ENCODE measurements at regions not wholly inside any gene's neighbourhood (a gene's known extent, or its start where the extent isn't known, plus 50 kb on each side); places are given as distances from the start of the nearest gene placed in this dataset.
"Not testable (repeated sequence)": the region's sequence is repeated elsewhere in the genome, so short reads cannot be mapped to it uniquely, and the experiment has no call there.

DNA sequence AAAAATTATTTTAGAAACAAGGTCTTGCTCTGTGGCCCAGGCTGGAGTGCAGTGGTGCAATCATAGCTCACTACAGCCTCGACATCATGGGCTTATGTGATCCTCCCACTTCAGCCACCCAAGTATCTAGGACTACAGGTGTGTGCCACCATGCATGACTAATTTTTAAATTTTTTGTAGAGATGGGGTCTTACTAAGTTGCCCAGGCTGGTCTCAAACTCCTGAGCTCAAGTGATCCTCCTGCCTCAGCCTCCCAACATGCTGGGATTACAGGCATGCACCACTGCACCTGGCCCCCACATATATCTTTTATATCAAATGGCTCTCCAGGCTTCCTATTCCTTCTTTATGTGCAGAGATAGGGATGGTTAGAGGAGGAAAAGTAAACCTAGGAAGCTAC lies 91.2 kb upstream of the SVIL start:
- not testable (repeated sequence) for DNase-seq (ENCODE audit: low read depth in 2 of 2)

DNA sequence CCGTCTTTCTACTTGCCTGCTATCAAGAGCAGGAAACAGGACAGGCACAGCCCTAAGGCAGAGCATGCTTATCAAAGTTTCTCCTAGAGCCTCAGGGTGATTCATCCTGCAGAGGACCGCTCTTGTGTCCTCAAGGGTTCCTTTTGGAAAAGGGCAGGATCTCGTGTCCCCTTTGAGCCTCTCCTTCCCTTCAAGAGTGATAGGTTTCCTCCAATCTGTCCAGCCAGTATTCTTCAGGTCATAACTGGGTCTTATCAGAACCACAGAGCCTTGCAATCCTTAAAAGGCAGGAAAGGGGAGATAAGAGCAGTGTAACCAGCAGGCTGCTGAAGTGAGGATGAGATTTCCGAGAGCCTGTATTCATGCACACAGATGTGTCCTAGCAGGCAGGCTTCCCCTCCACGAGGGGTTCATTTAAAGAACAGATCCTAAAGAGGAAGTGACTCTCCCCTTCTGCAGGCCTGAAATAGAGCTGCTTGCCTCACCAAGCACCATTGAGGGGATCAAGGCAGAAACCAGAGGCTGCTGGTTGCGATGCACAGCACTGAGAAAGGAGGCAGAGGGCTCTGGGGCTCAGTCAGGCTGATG lies 90.5 kb upstream of the SVIL start:
- DNase-seq (ENCODE audit: low read depth in 2 of 2): no peak

DNA sequence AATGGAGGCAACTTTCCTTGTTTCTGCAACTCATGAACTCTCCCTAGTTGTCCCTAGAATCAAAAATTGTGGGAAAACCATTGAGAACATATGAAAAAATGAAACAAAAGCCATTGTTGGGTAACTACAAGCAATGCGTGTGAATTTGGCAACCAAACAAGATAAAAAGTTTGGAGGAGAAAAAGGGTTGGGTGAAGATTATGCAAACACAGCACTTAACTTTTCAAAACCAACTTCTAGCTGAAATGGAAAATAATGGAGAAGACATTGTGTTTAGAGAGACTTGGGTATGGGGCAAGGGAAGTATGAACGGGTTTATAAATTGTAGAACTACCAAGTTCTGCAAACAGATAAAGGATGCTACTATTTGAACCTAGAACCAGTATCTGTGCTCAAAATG lies 89.0 kb upstream of the SVIL start:
- DNase-seq (ENCODE audit: low read depth in 2 of 2): no peak

DNA sequence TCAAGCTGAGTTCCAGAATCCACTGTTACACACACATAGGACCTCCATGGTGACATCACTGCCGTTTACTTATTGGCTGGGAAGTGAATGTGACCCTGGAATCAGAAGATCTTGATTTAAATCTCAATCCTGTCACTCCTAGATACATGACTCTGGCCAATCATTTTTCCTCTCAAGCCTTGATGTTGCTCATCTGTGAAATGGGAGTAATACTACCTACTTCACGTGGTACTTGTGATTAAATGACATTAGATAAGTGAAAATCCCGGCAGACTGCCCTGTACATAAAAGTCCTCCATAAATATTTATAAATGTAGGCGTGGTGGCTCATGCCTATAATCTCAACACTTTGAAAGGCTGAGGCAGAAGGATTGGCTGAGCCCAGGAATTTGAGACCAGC lies 88.0 kb upstream of the SVIL start:
- no peak for DNase-seq (ENCODE audit: low read depth in 2 of 2)

DNA sequence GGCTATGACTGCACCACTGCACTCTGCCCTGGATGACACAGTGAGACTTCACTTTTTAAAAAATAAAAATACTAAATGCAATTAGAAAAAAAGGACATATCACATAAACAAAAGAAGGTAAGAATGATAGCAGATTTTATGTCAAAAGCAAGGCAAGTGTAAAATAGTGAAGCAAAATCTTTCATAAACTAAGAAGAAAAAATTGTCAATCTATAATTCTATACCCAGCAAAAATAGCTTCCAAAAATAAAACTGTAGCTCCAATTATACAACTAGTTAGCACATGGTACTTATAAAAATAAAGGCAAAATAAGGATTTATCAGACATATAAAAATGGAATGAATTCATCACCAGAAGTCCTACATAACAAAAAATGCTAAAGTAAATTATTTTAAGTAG lies 85.4 kb upstream of the SVIL start:
- DNase-seq (ENCODE audit: low read depth in 2 of 2): no peak

DNA sequence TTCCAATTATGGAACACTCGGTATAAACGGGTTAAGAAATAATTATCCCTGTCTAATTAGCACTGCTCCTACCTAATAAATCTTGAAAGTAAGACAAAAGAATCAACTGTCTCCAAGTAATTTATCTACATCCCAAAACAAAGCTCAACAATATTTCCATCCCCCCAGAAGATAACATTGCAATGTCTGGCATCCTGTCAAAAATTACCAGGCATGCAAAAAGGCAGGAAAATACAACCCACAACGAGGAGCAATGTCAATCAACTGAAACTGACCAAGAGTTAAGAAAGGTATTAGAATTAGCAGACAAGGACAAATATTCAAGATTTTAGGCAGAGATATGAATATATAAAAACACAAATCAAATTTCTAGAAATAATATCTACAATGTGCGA lies 84.5 kb upstream of the SVIL start:
- DNase-seq (ENCODE audit: low read depth in 2 of 2): no peak

DNA sequence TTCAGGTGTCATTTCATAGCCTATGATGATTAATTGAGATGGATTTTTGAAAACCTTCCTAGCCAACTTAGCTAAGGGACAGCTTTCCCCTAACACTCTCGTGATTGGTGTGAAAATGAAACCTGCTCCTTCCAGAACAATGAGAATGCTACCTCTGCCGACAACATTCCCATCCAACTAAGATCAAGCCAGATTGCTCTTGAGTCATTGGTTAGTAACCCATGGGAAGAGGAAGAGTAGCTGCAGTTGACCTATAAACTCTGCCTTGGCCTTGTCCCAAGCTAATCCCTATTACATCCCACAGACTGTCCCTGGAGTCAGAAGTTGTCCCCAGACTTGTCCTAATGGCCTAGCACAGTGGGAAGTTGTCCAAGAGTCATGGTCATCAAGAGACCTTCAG lies 80.5 kb upstream of the SVIL start:
- no peak for DNase-seq (ENCODE audit: low read depth in 2 of 2)

DNA sequence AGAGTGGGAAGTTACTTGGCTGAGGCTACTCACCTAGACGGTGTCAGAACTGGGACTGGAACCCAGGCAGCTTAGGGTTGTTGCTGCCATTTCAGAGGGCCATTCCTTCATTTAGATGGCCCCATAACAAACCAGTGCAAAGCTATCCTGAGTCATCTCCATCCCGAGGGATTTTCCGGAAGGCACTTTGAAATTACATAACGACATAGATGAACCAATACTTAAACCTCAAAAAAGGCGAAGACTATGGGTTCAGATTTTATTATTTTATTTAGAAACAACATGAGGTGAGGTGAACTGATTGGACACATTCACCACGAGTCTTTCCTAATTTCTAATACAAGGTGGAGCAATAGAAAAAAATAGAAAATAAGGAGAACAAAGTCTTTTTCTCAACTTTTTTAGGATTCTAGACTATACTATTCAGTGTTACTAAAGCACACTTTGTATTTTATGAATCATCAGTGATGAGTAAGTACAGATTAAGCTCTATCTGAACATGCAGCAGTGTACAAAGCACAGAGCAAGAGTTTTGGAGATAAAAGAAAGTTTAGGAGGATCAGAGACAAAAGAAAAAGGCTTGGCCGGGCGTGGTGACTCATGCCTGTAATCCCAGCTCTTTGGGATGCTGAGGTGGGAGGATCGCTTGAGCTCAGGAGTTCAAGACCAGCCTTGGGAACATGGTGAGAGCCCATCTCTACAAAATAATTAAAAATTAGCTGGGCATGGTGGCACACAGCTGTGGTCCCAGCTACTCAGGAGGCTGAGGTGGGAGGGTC lies 79.5 kb upstream of the SVIL start:
- peak in 1 of 2 experiments; percentile 64 for DNase-seq (ENCODE audit: low read depth in 2 of 2)

DNA sequence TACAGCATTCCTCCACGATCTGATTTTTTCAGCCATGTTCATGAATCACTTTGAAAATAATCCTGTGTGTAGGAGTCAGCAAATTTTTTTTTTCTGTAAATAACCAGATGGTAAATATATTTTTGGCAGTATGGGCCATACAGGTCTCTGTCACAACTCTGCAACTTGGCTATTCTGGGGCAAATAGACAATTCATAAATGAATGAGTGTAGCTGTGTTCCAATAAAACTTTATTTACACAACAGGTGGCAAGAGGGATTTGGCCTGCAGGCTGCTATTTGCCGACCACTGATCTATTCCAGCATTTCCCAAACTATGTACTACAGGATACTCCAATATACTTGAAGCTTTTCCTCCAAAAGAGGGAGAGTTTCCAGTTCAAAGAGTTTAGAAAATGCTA lies 78.7 kb upstream of the SVIL start:
- DNase-seq (ENCODE audit: low read depth in 2 of 2): no peak

DNA sequence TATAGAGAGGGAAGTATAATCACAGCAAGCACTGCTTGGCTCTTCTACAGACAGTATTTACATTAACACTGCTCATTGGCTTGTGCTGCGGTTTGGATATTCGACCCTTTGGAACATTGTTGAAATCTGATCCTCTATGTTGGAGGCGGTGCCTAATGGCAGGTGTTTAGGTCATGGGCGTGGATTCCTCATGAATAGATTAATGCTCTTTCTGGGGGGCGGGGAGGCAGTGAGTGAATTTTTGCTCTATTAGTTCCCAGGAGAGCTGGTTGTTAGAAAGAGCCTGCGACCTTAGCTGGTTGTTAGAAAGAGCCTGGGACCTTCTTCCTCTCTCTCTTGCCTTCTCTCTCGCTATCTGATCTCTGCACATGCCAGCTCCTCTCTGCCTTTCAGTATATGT lies 77.3 kb upstream of the SVIL start:
- DNase-seq (ENCODE audit: low read depth in 2 of 2): no peak

DNA sequence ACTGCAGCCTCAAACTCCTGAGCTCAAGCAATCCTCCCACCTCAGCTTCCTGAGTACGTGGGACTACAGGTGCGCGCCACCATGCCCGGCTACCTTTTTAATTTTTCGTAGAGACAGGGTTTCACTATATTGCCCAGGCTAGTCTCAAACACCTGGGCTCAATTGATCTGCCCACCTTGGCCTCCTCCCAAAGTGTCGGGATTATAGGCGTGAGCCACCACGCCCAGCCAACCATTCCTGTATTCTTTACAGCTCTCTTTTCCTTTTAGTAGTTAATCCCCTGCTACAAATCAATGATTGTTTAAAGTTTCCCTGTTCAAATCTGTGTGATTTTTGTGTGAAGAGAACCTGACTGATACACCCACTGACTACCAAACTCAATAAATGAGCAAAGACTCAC lies 75.4 kb upstream of the SVIL start:
- no peak for DNase-seq (ENCODE audit: low read depth in 2 of 2)

DNA sequence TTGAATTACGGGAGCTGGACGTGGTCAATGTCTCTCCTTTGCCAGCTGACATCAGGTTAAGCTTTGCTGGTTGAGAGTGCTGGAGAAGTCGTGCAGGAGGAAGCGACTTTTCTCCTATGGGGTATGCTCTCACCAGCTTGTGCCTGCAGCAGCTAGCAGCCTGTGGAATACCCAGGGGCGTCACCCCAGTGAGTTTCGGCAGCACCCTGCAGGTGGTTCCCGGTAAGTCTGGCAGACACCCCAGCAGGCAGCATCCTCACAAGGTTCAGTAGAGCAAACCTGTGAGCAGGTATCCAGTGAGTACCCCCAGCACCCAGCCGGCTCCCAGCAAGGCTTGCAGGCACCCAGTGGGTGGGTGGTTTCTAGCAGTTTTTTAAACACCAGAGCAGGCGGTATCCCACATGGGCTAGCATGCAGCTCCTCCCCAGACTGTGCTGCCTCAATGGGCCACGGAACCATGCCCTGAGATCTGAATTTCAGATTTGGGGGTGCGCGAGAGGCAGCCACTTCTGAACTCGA lies 74.8 kb upstream of the SVIL start:
- no peak for DNase-seq (ENCODE audit: low read depth in 2 of 2)

DNA sequence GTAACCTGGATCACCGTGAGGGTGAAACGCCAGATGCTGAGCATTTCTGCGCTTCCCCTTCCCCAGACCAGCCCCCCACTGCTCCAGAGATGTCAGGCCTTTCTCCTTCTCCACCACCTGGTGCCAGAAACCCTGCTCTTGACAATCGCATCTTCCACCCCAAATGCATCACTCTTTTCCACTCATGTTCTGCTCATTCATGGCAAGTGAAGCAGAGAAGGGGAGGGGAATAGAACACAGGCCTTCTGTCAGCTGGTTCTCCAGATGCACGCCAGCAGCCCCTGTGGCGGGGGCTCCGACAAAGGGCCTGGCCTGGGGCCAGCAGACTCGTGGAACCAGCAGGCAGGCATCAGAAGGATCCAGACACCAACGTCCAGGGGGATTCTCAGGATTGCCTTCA lies 68.5 kb upstream of the SVIL start:
- DNase-seq (ENCODE audit: low read depth in 2 of 2): no peak

DNA sequence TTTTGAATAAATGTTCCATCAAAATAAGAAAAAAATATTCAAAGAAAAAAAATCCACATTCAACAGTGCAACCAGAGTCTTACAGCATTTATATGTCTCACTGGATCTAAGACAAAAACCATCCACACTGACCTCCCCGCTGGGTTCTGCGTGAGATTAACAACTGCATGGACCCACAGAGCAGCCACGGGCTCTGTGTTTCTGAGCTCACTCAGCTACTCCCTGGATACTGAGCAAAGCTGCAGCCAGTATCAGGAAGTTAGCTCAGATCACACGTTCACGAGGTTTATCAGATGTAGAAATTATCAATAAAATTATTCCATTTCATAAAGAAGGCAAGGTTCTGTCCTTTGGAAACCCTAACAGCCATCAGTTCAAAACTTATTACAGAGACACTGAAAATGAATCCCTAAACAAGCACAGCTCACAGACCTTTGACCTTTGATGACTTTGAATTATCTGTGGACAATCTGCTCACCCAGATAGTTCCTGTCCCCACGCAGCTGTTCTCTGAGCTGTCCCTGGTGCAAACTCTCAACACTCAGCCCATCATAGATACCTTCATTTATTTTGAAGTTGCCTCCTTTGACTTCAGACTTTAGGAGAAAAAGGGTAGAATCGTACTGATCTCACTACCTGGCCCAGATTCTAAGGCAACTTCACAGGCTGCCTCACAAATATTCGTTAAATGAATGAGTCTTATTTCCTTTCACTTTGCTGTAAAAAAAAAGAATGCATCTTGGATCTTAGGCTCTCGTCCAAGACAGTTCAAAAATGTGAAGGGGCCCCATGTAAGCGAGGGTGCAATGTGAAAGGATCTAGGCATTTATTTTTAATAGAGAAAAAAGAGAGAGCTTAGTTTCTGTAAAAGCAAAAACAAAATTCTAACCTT lies 67.7 kb upstream of the SVIL start:
- no peak for DNase-seq (ENCODE audit: low read depth in 2 of 2)

DNA sequence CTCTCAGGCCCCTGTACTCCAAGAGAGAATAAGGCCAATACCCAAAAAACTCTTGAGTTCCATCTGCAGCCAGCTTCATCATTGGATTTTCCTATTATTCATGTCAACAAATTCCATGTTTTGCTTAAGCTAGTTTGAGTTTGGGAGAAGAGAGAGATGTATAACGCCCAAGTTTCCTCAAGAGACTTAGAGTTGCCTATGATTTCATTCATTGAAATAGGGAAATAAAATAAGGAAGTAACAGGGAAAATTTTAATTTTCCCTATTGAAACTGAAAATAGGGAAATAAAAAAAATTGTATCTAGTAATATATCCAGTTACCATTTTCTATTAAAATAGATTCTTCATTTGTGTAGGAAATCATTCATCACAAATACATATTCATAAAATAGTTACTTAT lies 66.5 kb upstream of the SVIL start:
- DNase-seq (ENCODE audit: low read depth in 2 of 2): no peak

DNA sequence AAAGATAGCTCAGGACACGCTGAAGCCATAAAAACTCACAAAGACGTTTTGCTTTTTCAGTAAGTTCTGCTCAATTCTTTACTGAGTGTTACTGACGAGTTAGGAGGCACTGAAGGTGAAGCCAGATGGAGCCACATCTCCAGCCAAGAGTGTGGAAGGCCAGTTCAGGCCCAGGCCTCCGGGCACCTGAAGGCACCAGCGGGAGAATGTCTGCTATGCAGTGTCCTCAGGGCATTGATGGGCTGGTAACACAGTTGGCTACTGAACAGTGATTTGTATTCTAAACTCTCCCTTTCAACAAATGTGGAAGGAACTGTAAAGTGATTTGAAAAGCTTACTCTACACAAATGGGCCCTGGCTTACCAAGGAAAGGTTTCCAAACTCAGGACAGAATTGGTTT lies 64.8 kb upstream of the SVIL start:
- DNase-seq (ENCODE audit: low read depth in 2 of 2): no peak

DNA sequence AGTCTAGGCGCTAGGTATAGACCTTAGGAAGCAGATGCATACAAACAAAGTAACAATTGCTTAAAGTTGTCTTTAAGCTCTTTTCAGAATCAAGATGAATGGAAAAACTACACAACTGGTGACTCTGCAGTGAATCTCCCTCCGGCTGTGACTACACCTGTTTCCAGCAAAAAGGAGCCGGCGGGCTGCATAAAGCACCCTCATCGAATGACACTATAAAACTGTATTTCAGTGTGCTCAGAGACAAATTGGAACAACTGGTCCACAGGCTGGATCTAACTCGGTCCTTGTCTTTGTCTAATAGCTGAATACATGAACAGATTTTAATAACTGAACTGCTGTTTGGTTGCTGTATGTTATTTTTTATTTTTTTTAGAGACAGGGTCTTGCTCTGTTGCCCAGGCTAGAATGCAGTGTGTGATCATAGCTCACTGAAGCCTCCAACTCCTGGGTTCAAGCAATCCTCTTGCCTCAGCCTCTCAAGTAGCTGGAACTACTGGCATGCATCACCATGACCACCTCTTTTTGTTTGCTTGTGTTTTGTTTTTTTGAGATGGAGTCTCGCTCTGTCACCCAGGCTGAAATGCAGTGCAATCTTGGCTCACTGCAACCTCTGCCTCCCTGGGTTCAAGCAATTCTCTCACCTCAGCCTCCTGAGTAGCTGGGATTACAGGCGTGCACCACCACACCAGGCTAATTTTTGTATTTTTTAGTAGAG lies 64.2 kb upstream of the SVIL start:
- DNase-seq (ENCODE audit: low read depth in 2 of 2): no peak

DNA sequence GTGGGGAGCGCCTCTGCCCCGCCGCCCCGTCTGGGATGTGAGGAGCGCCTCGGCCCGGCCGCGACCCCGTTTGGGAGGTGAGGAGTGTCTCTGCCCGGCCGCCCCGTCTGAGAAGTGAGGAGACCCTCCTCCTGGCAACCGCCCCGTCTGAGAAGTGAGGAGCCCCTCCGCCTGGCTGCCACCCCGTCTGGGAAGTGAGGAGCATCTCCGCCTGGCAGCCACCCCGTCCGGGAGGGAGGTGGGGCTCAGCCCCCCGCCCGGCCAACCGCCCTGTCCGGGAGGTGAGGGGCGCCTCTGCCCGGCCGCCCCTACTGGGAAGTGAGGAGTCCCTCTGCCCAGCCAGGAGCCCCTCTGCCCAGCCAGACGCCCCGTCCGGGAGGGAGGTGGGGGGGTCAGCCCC lies 61.8 kb upstream of the SVIL start:
- not testable (repeated sequence) for DNase-seq (ENCODE audit: low read depth in 2 of 2)

DNA sequence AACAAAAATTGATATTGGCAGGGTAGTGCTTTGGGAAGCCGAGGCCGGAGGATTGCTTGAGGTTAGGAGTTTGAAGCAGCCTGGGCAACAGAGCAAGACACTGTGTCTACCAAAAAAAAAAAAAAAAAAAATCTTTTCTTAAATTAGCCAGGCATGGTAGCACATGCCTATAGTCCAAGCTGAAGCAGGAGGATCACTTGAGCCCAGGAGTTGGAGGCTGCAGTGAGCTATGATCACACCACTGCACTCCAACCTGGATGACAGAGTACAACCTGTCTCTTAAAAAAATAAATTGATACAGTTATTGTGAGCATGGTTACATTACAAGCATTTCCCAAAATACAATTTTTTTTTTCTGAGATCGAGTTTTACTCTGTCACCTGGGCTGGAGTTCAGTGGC lies 59.4 kb upstream of the SVIL start:
- no peak for DNase-seq (ENCODE audit: low read depth in 2 of 2)

DNA sequence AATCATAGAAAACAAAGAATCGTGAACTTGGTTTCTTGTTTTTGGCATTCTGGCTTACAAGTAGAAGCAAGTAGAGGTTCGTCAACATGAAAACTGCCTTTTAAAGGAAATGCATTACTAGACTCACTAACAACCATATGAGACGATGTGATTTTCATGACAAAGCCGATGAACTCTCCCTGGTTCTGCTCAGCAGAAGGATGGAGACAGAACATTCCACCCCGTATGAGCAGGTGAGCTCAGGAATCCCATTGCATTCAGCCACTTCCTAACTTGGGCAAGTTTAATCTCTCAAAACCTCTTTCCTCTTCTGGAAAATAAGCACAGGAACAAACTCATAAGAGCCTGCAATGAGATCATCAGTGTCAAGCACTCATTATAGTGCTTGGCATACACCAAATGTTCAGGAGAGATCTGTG lies 57.4 kb upstream of the SVIL start:
- DNase-seq (ENCODE audit: low read depth in 2 of 2): no peak

DNA sequence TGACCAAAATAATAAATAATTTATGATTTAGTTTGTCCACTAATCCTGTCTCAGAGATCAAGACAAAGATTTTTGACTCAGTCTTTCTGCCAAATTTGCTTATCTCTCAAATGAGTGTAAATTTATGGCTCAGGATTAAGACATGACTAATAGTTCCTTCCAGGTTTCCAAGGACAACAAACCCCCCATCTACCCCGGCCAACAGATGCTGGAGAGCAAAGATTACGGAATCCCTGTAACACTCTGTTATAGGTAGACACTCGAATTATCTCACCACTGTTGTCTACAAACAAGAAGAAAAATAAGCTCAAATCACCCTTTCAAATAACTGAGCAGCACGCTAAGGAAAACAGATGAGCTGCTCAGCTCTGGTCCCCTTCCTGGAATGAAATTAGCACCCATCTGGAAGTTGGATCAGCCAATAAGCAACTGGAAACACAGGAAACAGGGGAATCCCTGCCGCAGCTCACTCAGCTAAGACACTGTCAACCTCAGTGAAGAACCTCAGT lies 56.8 kb upstream of the SVIL start:
- no peak for DNase-seq (ENCODE audit: low read depth in 2 of 2)

DNA sequence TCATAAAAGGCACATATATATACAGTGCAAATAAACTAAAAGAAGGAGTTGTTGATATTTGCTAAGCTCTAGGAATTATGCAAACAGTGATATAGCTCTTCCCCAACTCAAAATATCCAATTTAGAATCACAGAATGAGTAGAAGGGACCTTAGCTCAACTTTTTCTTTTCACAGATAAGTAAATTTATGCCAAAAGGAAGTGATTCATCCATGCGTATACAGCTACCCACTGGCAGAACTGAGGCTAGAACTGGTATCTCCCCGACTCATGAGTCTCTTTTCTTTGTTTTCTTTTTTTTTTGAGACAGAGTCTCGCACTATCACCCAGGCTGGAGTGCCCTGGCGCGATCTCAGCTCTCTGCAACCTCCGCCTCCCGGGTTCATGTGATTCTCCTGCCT lies 54.2 kb upstream of the SVIL start:
- no peak for DNase-seq (ENCODE audit: low read depth in 2 of 2)
